Middle frontal gyrus (tissue), 1 donor: ENCODE measurements at regions not wholly inside any gene's neighbourhood (a gene's known extent, or its start where the extent isn't known, plus 50 kb on each side); places are given as distances from the start of the nearest gene placed in this dataset.

Experiments
- DNase-seq: peaks from one replicate; pipeline ENCODE4 v3.0.0-alpha.2; 2015; ENCODE audit warnings: low spot score; ENCODE audit errors: extremely low spot score

GRCh38 chr9:1201262-1201661 lies 151.1 kb downstream of the DMRT2 start:
- no peak for DNase-seq

- no peak for DNase-seq
These were observed 151.7 kb downstream of the DMRT2 start for GRCh38 chr9:1201901-1202300.

GRCh38 chr9:1202512-1203280 lies 152.5 kb downstream of the DMRT2 start:
- no peak for DNase-seq

GRCh38 chr9:1207686-1208085 lies 157.5 kb downstream of the DMRT2 start:
- DNase-seq: no peak

GRCh38 chr9:1208157-1208556 lies 158.0 kb downstream of the DMRT2 start:
- no peak for DNase-seq

- no peak for DNase-seq
These were observed 160.8 kb downstream of the DMRT2 start for GRCh38 chr9:1210954-1211353.

GRCh38 chr9:1216532-1216931 lies 166.4 kb downstream of the DMRT2 start:
- DNase-seq: no peak

- DNase-seq: no peak
These were observed 166.9 kb downstream of the DMRT2 start for GRCh38 chr9:1217076-1217475.

- DNase-seq: no peak
These were observed 169.1 kb downstream of the DMRT2 start for GRCh38 chr9:1219284-1219683.

GRCh38 chr9:1221298-1221697 lies 171.1 kb downstream of the DMRT2 start:
- DNase-seq: no peak

- DNase-seq: no peak
These were observed 172.4 kb downstream of the DMRT2 start for GRCh38 chr9:1222511-1222910.

- DNase-seq: no peak
These were observed 182.1 kb downstream of the DMRT2 start for GRCh38 chr9:1231998-1232919.

- DNase-seq: no peak
These were observed 183.4 kb downstream of the DMRT2 start for GRCh38 chr9:1233568-1233967.

GRCh38 chr9:1235650-1236049 lies 185.5 kb downstream of the DMRT2 start:
- DNase-seq: no peak

- DNase-seq: no peak
These were observed 185.9 kb downstream of the DMRT2 start for GRCh38 chr9:1236061-1236460.

GRCh38 chr9:1238407-1238806 lies 188.2 kb downstream of the DMRT2 start:
- DNase-seq: no peak

- no peak for DNase-seq
These were observed 198.6 kb downstream of the DMRT2 start for GRCh38 chr9:1248743-1249142.

- DNase-seq: no peak
These were observed 203.2 kb downstream of the DMRT2 start for GRCh38 chr9:1253064-1253979.

- no peak for DNase-seq
These were observed 203.9 kb downstream of the DMRT2 start for GRCh38 chr9:1254071-1254470.

GRCh38 chr9:1256178-1256577 lies 206.0 kb downstream of the DMRT2 start:
- DNase-seq: no peak

- no peak for DNase-seq
These were observed 211.1 kb downstream of the DMRT2 start for GRCh38 chr9:1261266-1261665.
